ENCODE measurements at regions not wholly inside any gene's neighbourhood (a gene's known extent, or its start where the extent isn't known, plus 50 kb on each side); places are given as distances from the start of the nearest gene placed in this dataset.
A peak's percentile ranks its signal among the peaks of the same experiment; 100 is the strongest.

GRCh38 chr16:85348065-85348840, 236.0 kb upstream of the CIBAR2 start:
- DNase-seq, result no peak

GRCh38 chr16:85348911-85349334, 236.7 kb upstream of the CIBAR2 start:
- no peak for DNase-seq

DNA sequence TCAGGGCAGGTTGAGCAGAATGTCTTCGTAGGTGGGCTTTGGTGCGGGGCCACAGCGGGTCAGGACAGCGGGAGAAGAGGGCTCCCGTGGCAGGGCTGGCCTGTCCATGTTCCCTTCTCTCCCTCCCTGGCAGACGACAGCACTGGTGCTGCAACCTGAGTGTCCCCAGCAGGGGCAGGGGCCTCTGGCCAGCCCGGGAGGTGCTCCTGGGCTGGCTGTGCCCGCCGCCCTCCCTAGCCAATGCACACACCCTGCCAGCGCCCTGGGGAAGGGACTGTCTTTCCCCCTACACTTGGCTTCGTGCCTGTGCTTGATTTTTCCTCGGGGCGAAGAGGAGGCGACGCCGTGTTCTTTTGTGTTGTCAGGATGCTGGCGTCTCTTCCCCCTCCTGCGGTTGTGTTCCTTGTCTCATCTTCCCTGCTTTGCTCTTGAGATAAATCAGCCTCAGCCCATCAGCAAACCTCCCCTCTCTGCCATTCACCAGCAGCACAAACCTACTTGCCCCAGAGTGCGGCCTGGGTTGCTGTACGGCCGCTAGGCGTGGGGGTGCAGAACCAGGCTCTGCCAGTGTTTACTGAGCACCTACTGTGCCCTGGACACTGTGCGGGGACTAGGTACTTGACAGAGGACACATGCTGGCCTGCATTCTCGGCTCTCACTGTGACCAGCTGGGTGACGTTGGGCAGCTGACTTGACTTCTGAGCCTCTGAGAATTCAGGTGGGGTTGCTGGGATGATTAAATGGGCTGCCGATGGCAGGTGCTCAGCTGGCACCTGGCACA, 237.3 kb upstream of the CIBAR2 start:
- DNase-seq, result no peak

DNA sequence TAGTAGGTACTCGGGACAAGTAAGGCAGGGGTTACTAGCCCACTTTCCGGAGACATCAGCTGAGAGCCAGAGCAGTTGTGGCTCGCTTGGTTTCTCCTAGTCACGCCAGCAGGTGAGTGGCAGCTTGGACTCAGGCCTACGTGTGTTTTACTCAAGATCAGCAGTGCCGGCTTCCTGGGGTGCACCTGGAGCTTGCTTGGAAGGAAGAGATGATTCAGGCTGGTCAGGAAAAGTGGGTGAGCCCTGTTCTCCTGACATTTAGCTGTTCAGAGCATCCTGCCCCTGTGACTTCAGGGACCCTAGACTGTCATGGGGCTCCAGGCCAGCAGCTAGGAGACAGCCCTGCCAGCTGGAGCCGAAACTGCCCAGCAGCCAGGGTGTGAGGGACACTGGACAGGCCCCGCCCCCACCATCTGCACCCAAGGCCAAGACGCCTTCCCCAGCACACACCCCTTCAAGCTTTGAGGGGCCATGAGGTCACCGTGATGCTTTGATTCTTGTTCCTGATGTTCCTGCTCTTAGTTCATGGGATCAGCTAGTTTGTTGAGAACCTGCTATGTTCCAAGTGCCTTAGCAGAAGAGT, 238.0 kb upstream of the CIBAR2 start:
- DNase-seq, result no peak

DNA sequence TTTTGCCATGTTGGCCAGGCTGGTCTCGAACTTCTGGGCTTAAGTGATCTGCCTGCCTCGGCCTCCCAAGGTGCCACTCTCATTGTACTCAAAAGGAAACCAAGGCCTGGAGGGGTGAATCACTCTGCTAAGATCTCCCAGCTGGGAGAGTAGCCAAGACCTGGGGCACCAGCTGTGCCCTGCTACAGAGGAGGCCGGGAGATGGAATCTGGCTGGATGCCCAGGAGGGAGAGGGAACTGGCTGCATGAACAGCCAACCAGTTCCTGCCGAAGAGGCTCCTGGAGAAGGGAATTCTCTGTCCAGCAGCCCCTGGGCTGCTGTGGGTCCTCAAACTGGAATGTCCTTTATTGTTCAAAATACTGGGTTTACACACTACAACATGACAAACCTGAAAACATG, 238.7 kb upstream of the CIBAR2 start:
- peak in 2 of 3 donors; percentile 32 to 36 for DNase-seq

- no peak for DNase-seq
These were observed 240.7 kb upstream of the CIBAR2 start for GRCh38 chr16:85353013-85353412.

DNA sequence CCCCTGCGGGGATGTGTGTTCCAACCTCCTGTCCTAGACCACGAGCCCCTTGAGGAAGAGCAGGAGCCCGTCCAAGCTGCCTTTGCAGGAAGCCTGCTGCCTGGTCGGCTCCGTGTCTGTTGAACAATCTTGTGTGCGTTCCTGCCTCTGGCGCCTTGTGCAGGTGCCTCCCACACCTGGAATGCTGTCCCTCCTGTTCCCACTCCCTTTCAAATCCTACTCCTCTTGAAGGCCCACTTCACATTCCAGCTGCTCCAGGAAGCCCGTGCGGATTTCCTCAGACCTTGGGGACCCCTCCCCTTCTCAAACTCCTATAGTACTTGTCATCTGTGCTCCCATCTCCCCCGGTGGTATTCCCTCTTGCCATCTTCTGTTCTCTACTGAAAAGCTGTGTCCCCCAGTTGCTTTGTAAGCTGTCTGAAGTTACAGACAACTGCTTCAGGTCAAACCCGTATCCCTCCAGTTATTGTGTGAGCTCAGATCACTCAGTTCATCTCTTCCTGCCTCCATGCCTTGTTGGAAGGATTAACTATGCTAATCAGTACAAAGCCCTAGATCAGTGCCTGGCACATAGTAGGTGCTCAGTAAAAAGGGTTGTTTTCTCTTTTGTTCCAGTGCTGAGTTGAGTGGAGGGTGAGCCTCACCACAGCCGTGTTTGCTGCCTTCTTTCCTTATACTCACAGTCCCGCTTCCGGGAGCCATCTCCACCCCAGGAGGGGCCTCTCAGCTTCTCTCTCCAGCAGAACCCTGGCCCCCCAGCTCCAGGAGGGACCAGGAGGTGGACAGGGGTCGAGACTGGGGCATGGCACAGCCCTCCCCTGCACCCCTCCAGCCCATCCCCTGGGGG, 241.8 kb upstream of the CIBAR2 start:
- no peak for DNase-seq

DNA sequence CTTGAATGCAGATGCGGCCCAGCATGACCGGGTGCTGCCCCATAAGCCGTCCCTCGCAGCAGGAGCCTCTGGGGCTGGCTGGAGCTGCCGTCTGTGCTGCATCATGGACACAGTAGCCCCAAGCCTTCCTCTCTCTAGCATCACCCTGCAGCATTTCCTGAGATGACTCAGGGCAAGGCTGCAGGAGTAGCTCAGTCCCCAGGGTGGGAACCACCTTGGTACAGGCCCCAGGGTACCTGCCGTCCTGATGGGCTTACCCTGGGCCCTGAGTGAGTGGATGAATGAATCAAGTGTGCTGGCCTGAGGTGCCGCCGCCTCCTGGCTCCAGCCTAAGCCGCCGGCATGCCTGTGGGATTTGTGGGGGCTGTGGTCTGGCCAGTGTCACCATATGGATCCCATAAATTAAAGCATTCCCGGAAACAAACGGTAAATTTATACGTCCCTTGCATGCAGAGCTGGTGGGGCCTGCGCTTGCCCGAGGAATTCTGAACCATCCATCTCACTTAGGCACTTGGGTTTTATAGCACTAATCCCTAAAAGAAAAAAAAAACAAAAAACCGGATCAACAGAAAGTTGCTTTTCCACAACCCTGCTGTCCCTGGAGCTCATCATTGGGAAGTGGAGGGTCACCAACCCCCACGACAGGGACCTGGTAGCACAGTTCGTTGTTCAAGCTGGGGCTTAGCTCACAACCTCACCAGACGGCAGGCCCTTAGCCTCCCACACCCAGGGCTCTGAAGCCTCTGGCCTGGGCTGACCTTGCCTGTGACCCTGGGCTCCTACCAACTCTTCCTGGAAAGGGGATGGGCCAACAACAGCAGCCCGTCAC, 242.6 kb upstream of the CIBAR2 start:
- no peak for DNase-seq

DNA sequence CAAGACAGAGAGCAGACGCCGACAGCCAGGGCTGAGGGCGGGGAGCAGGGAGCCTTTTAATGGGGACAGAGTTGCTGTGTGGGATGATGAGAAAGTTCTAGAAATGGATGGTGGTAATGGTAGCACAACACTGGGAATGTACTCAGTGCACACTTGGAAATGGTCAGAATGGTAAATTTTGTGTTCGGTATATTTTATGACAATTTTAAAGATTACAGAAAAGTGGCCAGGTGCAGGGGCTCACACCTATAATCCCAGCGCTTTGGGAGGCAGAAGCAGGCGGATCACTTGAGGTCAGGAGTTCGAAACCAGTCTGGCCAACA, 243.2 kb upstream of the CIBAR2 start:
- DNase-seq, result no peak

GRCh38 chr16:85356157-85356556, 243.9 kb upstream of the CIBAR2 start:
- no peak for DNase-seq

DNA sequence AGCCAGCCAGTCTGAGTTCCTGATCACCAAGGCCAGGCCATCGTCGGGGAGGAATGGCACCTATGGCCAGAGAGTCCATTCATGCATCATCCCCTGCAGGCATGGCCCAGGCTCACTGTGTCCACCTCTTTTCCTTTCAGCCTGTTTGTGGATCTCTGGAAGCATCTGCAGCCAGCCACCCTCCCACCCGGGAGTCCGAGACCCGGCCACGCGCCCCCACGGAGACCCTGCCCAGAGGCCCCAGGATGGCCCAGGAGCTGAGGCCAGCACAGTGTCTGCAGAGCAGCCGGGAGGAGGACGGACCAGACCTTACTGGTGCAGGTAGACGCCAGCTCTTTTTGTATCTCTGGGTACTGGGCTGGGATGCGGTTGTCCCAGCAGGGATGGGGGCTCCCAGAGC, 245.1 kb upstream of the CIBAR2 start:
- DNase-seq, result no peak

- DNase-seq, result no peak
These were observed 245.7 kb upstream of the CIBAR2 start for GRCh38 chr16:85357924-85358505.

- no peak for DNase-seq
These were observed 246.5 kb upstream of the CIBAR2 start for GRCh38 chr16:85358704-85359146.

GRCh38 chr16:85359147-85359822, 247.0 kb upstream of the CIBAR2 start:
- DNase-seq, result peak in 1 of 3 donors; percentile 7

DNA sequence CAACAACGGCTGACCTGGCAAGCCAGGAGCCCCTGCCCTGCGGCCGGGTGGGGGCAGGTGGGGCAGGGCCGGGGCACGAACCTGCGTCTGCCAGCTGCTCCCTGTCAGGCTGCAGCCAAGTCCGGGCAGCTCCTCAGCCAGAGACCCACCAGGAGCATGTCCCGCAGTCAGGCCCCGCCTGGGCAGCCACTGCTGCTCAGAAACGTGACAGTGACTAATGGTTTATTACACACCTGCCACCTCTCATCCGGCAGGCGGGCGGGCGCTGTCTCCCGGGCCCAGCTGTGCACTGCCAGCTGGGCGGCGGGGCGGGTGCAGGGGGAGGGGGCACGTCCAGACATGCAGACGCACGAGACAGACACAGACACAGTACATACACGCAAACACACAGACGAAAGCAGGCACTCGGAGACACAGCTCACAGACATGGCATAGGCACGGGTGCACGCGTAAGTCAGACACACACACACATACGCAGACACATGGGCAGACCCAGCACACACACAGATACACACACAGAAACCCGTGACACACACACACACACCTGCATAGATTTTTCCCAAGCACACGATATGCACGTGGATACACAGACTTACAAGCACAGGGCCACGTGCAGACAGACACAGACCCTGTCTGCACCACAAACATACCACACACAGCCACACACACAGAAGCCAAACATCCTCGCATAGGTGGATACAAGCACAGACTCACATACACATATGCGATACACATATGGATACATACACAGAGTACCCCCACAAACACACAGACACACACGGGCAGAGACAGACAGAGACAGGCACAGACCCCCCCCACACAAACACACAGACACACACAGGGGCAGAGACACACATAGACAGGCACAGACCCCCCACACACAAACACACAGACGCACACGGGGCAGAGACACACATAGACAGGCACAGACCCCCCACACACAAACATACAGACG, 248.3 kb upstream of the CIBAR2 start:
- no peak for DNase-seq

DNA sequence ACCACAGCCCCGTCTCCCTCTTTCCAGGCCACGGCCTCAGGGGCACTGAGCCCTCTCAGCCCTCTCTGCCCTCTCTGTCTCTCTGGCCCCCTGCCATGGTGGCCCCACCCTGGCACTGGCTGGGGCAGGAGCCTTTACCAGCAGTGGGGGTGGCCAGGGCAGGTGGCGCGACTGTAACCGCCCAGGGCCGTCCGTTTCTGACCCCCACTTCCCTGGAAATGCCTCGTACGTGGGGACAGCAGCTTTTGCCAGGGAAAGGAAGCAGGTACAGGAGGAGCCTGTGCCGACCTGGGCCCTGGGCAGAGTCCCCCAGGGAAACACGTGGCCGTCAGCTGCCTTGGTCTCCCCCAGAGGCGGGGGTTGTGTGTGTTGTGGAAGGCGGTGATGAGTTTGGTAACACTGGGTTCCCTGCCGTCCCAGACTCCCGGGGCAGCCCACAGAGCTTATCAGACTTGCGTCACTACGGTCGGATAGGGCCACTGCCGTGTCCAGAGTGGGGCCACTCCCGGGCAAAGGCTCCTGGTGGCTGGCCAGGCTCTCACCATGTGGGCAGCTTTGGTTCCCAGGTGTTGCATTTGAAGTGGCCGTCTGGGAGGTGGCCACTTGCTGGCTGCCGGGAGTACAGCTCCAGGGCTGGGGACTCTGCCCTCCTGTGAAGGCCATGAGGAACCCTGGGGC, 249.3 kb upstream of the CIBAR2 start:
- DNase-seq, result no peak

DNA sequence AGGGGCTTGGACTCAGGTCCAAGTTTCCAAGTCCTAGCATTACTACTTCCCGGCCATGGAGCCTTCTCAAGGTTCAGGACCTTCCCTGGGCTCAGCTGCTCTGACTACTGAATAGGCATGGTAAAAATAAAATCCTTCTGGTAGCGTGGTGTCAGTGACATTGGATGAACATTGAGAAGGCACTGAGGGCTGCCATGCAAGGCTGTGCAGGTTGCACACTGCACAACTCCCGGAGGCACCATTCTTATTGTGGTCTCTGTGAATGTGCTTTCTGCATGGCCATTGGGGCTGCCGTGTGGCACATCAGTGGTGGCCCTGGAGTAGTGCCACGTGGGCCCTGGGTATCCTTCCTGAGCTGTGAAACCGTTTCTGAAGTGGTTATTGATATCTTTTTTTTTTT, 250.2 kb upstream of the CIBAR2 start:
- DNase-seq, result no peak

DNA sequence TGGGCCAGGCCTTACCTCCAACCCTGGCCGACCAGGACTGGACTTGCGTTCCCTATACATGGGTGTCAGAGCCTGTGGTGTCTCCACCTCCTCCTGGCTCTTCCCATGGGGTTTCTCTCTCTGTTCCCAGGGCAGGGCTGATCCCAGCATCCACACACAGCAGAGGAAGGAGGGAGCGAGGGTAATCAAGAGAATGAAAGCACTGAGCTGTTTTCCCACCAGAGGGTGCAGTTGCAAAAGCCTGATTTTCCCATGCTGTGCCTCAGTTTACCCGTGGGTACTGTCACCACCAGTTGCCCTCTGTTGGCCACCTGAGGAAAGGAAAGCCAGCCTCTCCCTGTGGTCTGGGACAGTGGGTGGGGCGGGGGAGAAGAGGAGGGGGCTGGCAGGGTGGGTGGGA, 249.7 kb upstream of the GSE1 start:
- DNase-seq, result no peak

GRCh38 chr16:85363881-85364280, 249.2 kb upstream of the GSE1 start:
- DNase-seq, result no peak
